ENCODE measurements at regions not wholly inside any gene's neighbourhood (a gene's known extent, or its start where the extent isn't known, plus 50 kb on each side); places are given as distances from the start of the nearest gene placed in this dataset.

GRCh38 chr11:110979696-110980095 lies 265.8 kb upstream of the POU2AF2 start:
- H3K4me1 ChIP-seq (ENCODE audit: control insufficient read depth in 1 of 2, insufficient read depth in 2 of 2, low read length in 2 of 2) = 0 out of 4 replicates have a peak, but pooled peaks cover 0 to 3% of the 10 kb centered on the region in 2 experiments
- H3K9ac ChIP-seq (ENCODE audit: low read length) = no peak overlapping the region
- ATAC-seq = no peak
- POLR2A ChIA-PET = no interaction called here
- no peak overlapping the region for H3K4me3 ChIP-seq (replicated peaks in 1 of 2; ENCODE audit: low read depth in 1 of 2, low read length in 2 of 2)
- no peak overlapping the region for H3K27ac ChIP-seq (ENCODE audit: low read depth, low read length)
- RAD21 ChIA-PET (ENCODE audit: low non-redundant PET in 1 of 2, low total read pairs in 2 of 2, uncharacterized antibody in 2 of 2, unreplicated experiment in 2 of 2) = no interaction called here
- BruUV-seq (replicated peaks) = no TSS peak
- H3K4me2 ChIP-seq (ENCODE audit: low read length) = no peak overlapping the region
- intact Hi-C loops (cut with micrococcal nuclease) = no loop called here
- CTCF ChIA-PET = no interaction called here
- no peak for DNase-seq (ENCODE audit: low read depth, low spot score)
- no peaks in the 10 kb centered on the region for H3K9me2 ChIP-seq (ENCODE audit: insufficient read depth)
- no peak overlapping the region for H2AFZ ChIP-seq (ENCODE audit: low read depth, low read length, poor library complexity, severe bottlenecking)
- H3K79me2 ChIP-seq (ENCODE audit: insufficient read depth, low read length) = no peaks in the 10 kb centered on the region
- no peaks in the 10 kb centered on the region for H3K36me3 ChIP-seq (ENCODE audit: control insufficient read depth in 1 of 2, insufficient read depth in 2 of 2, low read length in 2 of 2)
- no peaks in the 10 kb centered on the region for H3K9me3 ChIP-seq (ENCODE audit: control insufficient read depth in 1 of 2, insufficient read depth in 1 of 2, low read depth in 1 of 2, low read length in 2 of 2)
- H3K27me3 ChIP-seq (ENCODE audit: insufficient read depth, low read length) = no peaks in the 10 kb centered on the region
- no peaks in the 10 kb centered on the region; the same call in 1 of the 2 replicates for H4K20me1 ChIP-seq (ENCODE audit: insufficient read depth)
- TF ChIP-seq CEBPB (IDR thresholded peaks at IDR 0.05; ENCODE audit: low read depth) = no peak
- no peak for TF ChIP-seq YY1 (IDR thresholded peaks at IDR 0.05; ENCODE audit: extremely low read depth, insufficient replicate concordance, low read depth, low read length)
- no peak for TF ChIP-seq EZH2phosphoT487 (IDR thresholded peaks at IDR 0.05; ENCODE audit: borderline replicate concordance)
- no peak for TF ChIP-seq ZBTB33 (IDR thresholded peaks at IDR 0.05; ENCODE audit: extremely low read depth, insufficient replicate concordance, low read length)
- no peak for TF ChIP-seq RAD21 (IDR thresholded peaks at IDR 0.05; ENCODE audit: low read depth)
- no peak for TF ChIP-seq FOSL1 (IDR thresholded peaks at IDR 0.05; ENCODE audit: low read depth)
- TF ChIP-seq MAX (IDR thresholded peaks at IDR 0.05) = no peak
- TF ChIP-seq SRF (IDR thresholded peaks at IDR 0.05; ENCODE audit: low read depth) = no peak
- TF ChIP-seq POLR2A (IDR thresholded peaks at IDR 0.05; ENCODE audit: borderline replicate concordance, extremely low read depth, insufficient read depth, insufficient read length) = no peak
- TF ChIP-seq ZNF274 (IDR thresholded peaks at IDR 0.05; ENCODE audit: low read depth, low read length) = no peak
- no peak for TF ChIP-seq EZH2 (IDR thresholded peaks at IDR 0.05)
- no peak for TF ChIP-seq JUND (IDR thresholded peaks at IDR 0.05)
